Transverse colon (tissue), 3 donors: ENCODE measurements at regions not wholly inside any gene's neighbourhood (a gene's known extent, or its start where the extent isn't known, plus 50 kb on each side); places are given as distances from the start of the nearest gene placed in this dataset.

ENCODE experiments used
- EP300 ChIP-seq: sonication (generic); formaldehyde crosslinking; IDR thresholded peaks from one replicate; pipeline ENCODE4 v1.6.1; 2017; ENCODE audit warnings: antibody characterized with exemption, low read depth
- POLR2A ChIP-seq: fragments of 450-650 bp; IDR thresholded peaks from one replicate; pipeline ENCODE4 v1.6.1; 2016; ENCODE audit warnings: antibody characterized with exemption, mild to moderate bottlenecking, moderate library complexity
- POLR2AphosphoS5 ChIP-seq, 3 donors: sonication (generic); formaldehyde crosslinking; IDR thresholded peaks; one replicate each; pipeline ENCODE4 v1.6.1; 2016; ENCODE audit warnings: antibody characterized with exemption in 3 of 3

DNA sequence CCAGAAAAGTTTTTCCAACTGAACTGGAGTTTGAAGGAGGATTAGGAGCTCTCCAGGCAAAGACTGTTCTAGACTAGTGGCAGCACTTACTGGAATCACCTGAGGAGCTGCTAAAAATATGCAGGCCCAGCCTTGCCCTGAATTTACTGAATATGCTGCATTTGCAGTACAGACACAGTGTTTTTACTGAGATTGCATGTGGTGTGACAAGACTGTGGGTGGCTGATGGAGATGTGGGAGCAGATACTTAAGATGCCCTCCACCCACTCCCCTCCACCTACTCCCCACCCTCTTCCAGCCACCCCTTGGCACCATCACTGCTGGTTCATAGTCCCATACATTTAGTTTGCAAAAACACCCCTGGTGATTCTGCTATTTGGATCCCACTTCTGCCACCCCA lies 64.1 kb upstream of the HRH2 start:
- no peak for TF ChIP-seq EP300
- no peak for TF ChIP-seq POLR2AphosphoS5 (IDR thresholded peaks at IDR 0.05)
- no peak for TF ChIP-seq POLR2A
